HEK293 (cell line): ENCODE measurements at regions not wholly inside any gene's neighbourhood (a gene's known extent, or its start where the extent isn't known, plus 50 kb on each side); places are given as distances from the start of the nearest gene placed in this dataset.

Experiments
- CTCF ChIA-PET: fragments of 350-600 bp; formaldehyde crosslinking; extraction: SDS; loops from one replicate; lab custom pipeline; 2021; ENCODE audit warnings: antibody characterized with exemption; lab: Yijun Ruan, JAX
- POLR2A ChIA-PET: fragments of 300-600 bp; formaldehyde crosslinking; extraction: SDS; loops from one replicate; lab custom pipeline; 2020; ENCODE audit warnings: antibody characterized with exemption, inconsistent platforms; lab: Yijun Ruan, JAX
- H3K27ac ChIP-seq: fragments of 200-500 bp; sonication (Bioruptor generic); 2 replicates; pipeline ENCODE4 v1.5.1; 2014; ENCODE audit warnings: low read depth, low read length, control low read depth, inconsistent platforms; ENCODE audit errors: extremely low read depth
- H3K36me3 ChIP-seq, 2 experiments: fragments of 200-500 bp in 1 of 2; sonication (Bioruptor generic) in 1 of 2; 1 replicate in 1 of 2; 2 replicates in 1 of 2; pipeline ENCODE4 v1.5.1; 2014 to 2017; ENCODE audit warnings: inconsistent platforms in 2 of 2, low read length in 2 of 2; ENCODE audit not compliant: control insufficient read depth in 2 of 2, insufficient read depth in 1 of 2
- H3K4me1 ChIP-seq: fragments of 200-500 bp; sonication (Bioruptor generic); 2 replicates; pipeline ENCODE4 v1.5.1; 2014; ENCODE audit warnings: mild to moderate bottlenecking, low read length, inconsistent platforms; ENCODE audit not compliant: control insufficient read depth, insufficient read depth
- H3K4me3 ChIP-seq: 2 replicates; pipeline ENCODE4 v1.5.1; 2011; ENCODE audit warnings: low read depth, mild to moderate bottlenecking, control low read depth, low read length, moderate library complexity
- H3K9me3 ChIP-seq: fragments of 200-500 bp; sonication (Bioruptor generic); 2 replicates; pipeline ENCODE4 v1.5.1; 2014; ENCODE audit warnings: low read depth, low read length, inconsistent platforms; ENCODE audit not compliant: control insufficient read depth, insufficient read depth
- ATF2 ChIP-seq: fragments of 450-650 bp; formaldehyde crosslinking; IDR thresholded peaks from 2 replicates; pipeline ENCODE4 v1.5.1; 2016; ENCODE audit warnings: missing biosample characterization, missing genetic modification characterization, low read depth
- IKZF3 ChIP-seq: fragments of 450-650 bp; IDR thresholded peaks from 2 replicates; pipeline ENCODE4 v1.5.0; 2018; ENCODE audit warnings: missing biosample characterization, mild to moderate bottlenecking, missing genetic modification characterization, moderate library complexity
- KLF9 ChIP-seq: fragments of 450-650 bp; formaldehyde crosslinking; IDR thresholded peaks from 2 replicates; pipeline ENCODE4 v1.5.1; 2016; ENCODE audit warnings: missing biosample characterization, missing genetic modification characterization, low read depth
- SP3 ChIP-seq: fragments of 450-650 bp; formaldehyde crosslinking; IDR thresholded peaks from 2 replicates; pipeline ENCODE4 v1.5.1; 2016; ENCODE audit warnings: missing biosample characterization, missing genetic modification characterization
- TRIM28 ChIP-seq: IDR thresholded peaks from 2 replicates; pipeline ENCODE4 v1.6.1; 2011; ENCODE audit warnings: low read length, control low read depth, borderline replicate concordance
- TSHZ1 ChIP-seq: fragments of 450-650 bp; formaldehyde crosslinking; IDR thresholded peaks from 2 replicates; pipeline ENCODE4 v1.5.1; 2016; ENCODE audit warnings: missing biosample characterization, missing genetic modification characterization, borderline replicate concordance
- WT1 ChIP-seq: fragments of 450-650 bp; formaldehyde crosslinking; IDR thresholded peaks from 2 replicates; pipeline ENCODE4 v1.5.1; 2016; ENCODE audit warnings: missing biosample characterization, missing genetic modification characterization
- ZBTB1 ChIP-seq: fragments of 450-650 bp; formaldehyde crosslinking; IDR thresholded peaks from 2 replicates; pipeline ENCODE4 v1.5.1; 2016; ENCODE audit warnings: missing biosample characterization, missing genetic modification characterization
- ZFP3 ChIP-seq: fragments of 450-650 bp; formaldehyde crosslinking; IDR thresholded peaks from 2 replicates; pipeline ENCODE4 v1.5.1; 2016; ENCODE audit warnings: low read depth, missing biosample characterization, missing genetic modification characterization
- ZIC2 ChIP-seq: fragments of 450-650 bp; formaldehyde crosslinking; IDR thresholded peaks from 2 replicates; pipeline ENCODE4 v1.5.1; 2016; ENCODE audit warnings: missing biosample characterization, missing genetic modification characterization
- ZNF114 ChIP-seq: fragments of 450-650 bp; formaldehyde crosslinking; IDR thresholded peaks from 2 replicates; pipeline ENCODE4 v1.5.0; 2017; ENCODE audit warnings: missing biosample characterization, missing genetic modification characterization
- ZNF157 ChIP-seq: fragments of 450-650 bp; formaldehyde crosslinking; IDR thresholded peaks from 2 replicates; pipeline ENCODE4 v1.5.1; 2016; ENCODE audit warnings: missing biosample characterization, missing genetic modification characterization
- ZNF169 ChIP-seq: fragments of 450-650 bp; formaldehyde crosslinking; IDR thresholded peaks from 2 replicates; pipeline ENCODE4 v1.5.1; 2016; ENCODE audit warnings: missing biosample characterization, missing genetic modification characterization
- ZNF184 ChIP-seq: fragments of 450-650 bp; IDR thresholded peaks from 2 replicates; pipeline ENCODE4 v1.5.1; 2018; ENCODE audit warnings: missing biosample characterization, mild to moderate bottlenecking, missing genetic modification characterization
- ZNF202 ChIP-seq: fragments of 450-650 bp; formaldehyde crosslinking; IDR thresholded peaks from 2 replicates; pipeline ENCODE4 v1.5.1; 2016; ENCODE audit warnings: missing biosample characterization, missing genetic modification characterization, borderline replicate concordance
- ZNF221 ChIP-seq: fragments of 450-650 bp; formaldehyde crosslinking; IDR thresholded peaks from 2 replicates; pipeline ENCODE4 v1.5.1; 2017; ENCODE audit warnings: missing biosample characterization, missing genetic modification characterization, borderline replicate concordance
- ZNF311 ChIP-seq: fragments of 450-650 bp; formaldehyde crosslinking; IDR thresholded peaks from 2 replicates; pipeline ENCODE4 v1.5.1; 2017; ENCODE audit warnings: missing biosample characterization, missing genetic modification characterization, borderline replicate concordance
- ZNF518A ChIP-seq: fragments of 450-650 bp; formaldehyde crosslinking; conservative IDR thresholded peaks from 2 replicates; pipeline ENCODE4 v1.5.1; 2016; ENCODE audit warnings: low read depth, missing biosample characterization, missing genetic modification characterization
- ZNF529 ChIP-seq: fragments of 450-650 bp; formaldehyde crosslinking; IDR thresholded peaks from 2 replicates; pipeline ENCODE4 v1.5.1; 2017; ENCODE audit warnings: missing genetic modification characterization, missing biosample characterization; ENCODE audit not compliant: insufficient replicate concordance
- ZNF600 ChIP-seq: fragments of 450-650 bp; formaldehyde crosslinking; IDR thresholded peaks from 2 replicates; pipeline ENCODE4 v1.5.1; 2016; ENCODE audit warnings: missing biosample characterization, missing genetic modification characterization
- ZNF626 ChIP-seq: fragments of 450-650 bp; sonication (Bioruptor Pico); formaldehyde crosslinking; IDR thresholded peaks from 2 replicates; pipeline ENCODE4 v1.5.1; 2018; ENCODE audit warnings: missing biosample characterization, missing genetic modification characterization, inconsistent platforms
- ZSCAN16 ChIP-seq: fragments of 450-650 bp; formaldehyde crosslinking; IDR thresholded peaks from 2 replicates; pipeline ENCODE4 v1.5.1; 2016; ENCODE audit warnings: missing biosample characterization, missing genetic modification characterization
- TF ChIP-seq, protein P1 (sequence below): fragments of 450-650 bp; formaldehyde crosslinking; IDR thresholded peaks from 2 replicates; pipeline ENCODE4 v1.5.1; 2016; ENCODE audit warnings: missing biosample characterization, missing genetic modification characterization

- TF ChIP-seq ZNF202 (tag by site-specific recombination) (no peak), ZNF184 (no peak), ZNF529 (no peak), TRIM28 (no peak), WT1 (tag by site-specific recombination) (no peak), ATF2 (no peak), ZFP3 (tag by site-specific recombination) (no peak), ZNF518A (tag by site-specific recombination) (no peak), ZNF169 (tag by site-specific recombination) (no peak), SP3 (tag by site-specific recombination) (no peak), ZIC2 (tag by site-specific recombination) (no peak), KLF9 (no peak), ZNF221 (tag by site-specific recombination) (no peak), ZNF114 (tag by site-specific recombination) (no peak)
- TF ChIP-seq, all 188 proteins: peak for 0
- H3K4me3 ChIP-seq, result no peak overlapping the region
- H3K27ac ChIP-seq, result no peak overlapping the region
- POLR2A ChIA-PET, result no interaction called here
- no peaks in the 10 kb centered on the region for H3K4me1 ChIP-seq
- no peaks in the 10 kb centered on the region for H3K9me3 ChIP-seq
- CTCF ChIA-PET, result no interaction called here
- no peaks in the 10 kb centered on the region for H3K36me3 ChIP-seq
Measured at GRCh38 chr2:223383315-223383714, 218.8 kb downstream of the SCG2 start.

DNA sequence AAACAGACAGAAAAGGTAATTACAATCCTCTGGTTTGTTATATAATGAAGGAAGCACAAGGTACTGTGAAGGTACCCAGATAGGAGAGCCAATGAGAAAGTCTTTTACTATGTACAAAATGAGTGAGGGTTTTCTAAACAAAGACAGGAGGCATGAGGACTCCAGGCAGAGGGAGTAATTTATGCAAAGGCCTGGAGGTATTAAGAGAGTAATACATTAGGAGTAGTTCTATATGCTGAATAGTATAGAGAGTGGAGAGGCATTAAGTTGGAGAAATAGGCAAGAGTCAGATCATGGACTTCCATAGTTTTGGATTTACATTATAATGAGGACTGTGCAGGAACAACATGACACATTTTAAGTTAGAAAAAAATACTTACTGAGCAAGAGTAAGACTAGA is 216.0 kb downstream of the SCG2 start:
- no peaks in the 10 kb centered on the region for H3K9me3 ChIP-seq
- POLR2A ChIA-PET, result no interaction called here
- no peaks in the 10 kb centered on the region for H3K36me3 ChIP-seq
- H3K27ac ChIP-seq, result no peak overlapping the region
- H3K4me3 ChIP-seq, result no peak overlapping the region
- CTCF ChIA-PET, result no interaction called here
- no peaks in the 10 kb centered on the region for H3K4me1 ChIP-seq
- TF ChIP-seq TSHZ1, result no peak
- TF ChIP-seq ZNF311 (tag by site-specific recombination), result no peak
- TF ChIP-seq ZNF157 (tag by site-specific recombination), result no peak
- TF ChIP-seq ZSCAN16 (tag by site-specific recombination), result no peak
- TF ChIP-seq ZBTB1 (tag by site-specific recombination), result no peak
- no peak for TF ChIP-seq ZNF600 (tag by site-specific recombination)
- no peak for TF ChIP-seq IKZF3 (tag by site-specific recombination)
- TF ChIP-seq, protein P1, sequence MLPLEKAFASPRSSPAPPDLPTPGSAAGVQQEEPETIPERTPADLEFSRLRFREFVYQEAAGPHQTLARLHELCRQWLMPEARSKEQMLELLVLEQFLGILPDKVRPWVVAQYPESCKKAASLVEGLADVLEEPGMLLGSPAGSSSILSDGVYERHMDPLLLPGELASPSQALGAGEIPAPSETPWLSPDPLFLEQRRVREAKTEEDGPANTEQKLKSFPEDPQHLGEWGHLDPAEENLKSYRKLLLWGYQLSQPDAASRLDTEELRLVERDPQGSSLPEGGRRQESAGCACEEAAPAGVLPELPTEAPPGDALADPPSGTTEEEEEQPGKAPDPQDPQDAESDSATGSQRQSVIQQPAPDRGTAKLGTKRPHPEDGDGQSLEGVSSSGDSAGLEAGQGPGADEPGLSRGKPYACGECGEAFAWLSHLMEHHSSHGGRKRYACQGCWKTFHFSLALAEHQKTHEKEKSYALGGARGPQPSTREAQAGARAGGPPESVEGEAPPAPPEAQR (tag by site-specific recombination), result no peak
- no peak for TF ChIP-seq ZNF626 (tag by site-specific recombination)
